SU-DHL-6 (cell line): ENCODE measurements at regions not wholly inside any gene's neighbourhood (a gene's known extent, or its start where the extent isn't known, plus 50 kb on each side); places are given as distances from the start of the nearest gene placed in this dataset.

Source experiments
- H2AFZ ChIP-seq: fragments of 200-600 bp; sonication (generic); 2 replicates; pipeline ENCODE4 v1.6.1; 2014; ENCODE audit warnings: low read depth, mild to moderate bottlenecking, moderate library complexity, mixed read lengths, antibody characterized with exemption, low read length; ENCODE audit not compliant: severe bottlenecking
- H3F3A ChIP-seq: fragments of 200-600 bp; shearing (Covaris generic); 2 replicates; pipeline ENCODE4 v1.6.0; 2016; ENCODE audit warnings: antibody characterized with exemption, mild to moderate bottlenecking; ENCODE audit not compliant: insufficient read depth
- H3K27ac ChIP-seq: fragments of 200-600 bp; sonication (generic); 2 replicates; pipeline ENCODE4 v1.5.1; 2016; ENCODE audit warnings: low read depth, mild to moderate bottlenecking, low read length, moderate library complexity, mixed read lengths
- H3K27me3 ChIP-seq: fragments of 200-600 bp; sonication (generic), shearing (Covaris generic); 2 replicates; pipeline ENCODE4 v1.6.0; 2014; ENCODE audit warnings: mild to moderate bottlenecking, low read length
- H3K36me3 ChIP-seq: fragments of 200-600 bp; sonication (generic); 2 replicates; pipeline ENCODE4 v1.6.1; 2014; ENCODE audit warnings: mild to moderate bottlenecking, low read length, mixed read lengths
- H3K4me2 ChIP-seq: fragments of 300-600, 200-600 bp; shearing (Covaris generic), sonication (generic); 2 replicates; pipeline ENCODE4 v1.6.0; 2014; ENCODE audit warnings: low read length, low read depth, mild to moderate bottlenecking; ENCODE audit not compliant: poor library complexity, severe bottlenecking
- H3K4me3 ChIP-seq: fragments of 200-600 bp; sonication (generic); 2 replicates; pipeline ENCODE4 v1.5.1; 2014; ENCODE audit warnings: antibody characterized with exemption, low read length, mild to moderate bottlenecking, mixed read lengths; ENCODE audit not compliant: insufficient read depth, poor library complexity, severe bottlenecking
- H3K79me2 ChIP-seq: fragments of 200-600 bp; sonication (generic); 2 replicates; pipeline ENCODE4 v1.6.1; 2014; ENCODE audit warnings: mild to moderate bottlenecking, low read length, moderate library complexity; ENCODE audit not compliant: insufficient read depth
- H3K9ac ChIP-seq: fragments of 200-600 bp; sonication (generic); 2 replicates; pipeline ENCODE4 v1.7.0; 2014; ENCODE audit warnings: mild to moderate bottlenecking, low read length
- H3K9me2 ChIP-seq: fragments of 200-600 bp; sonication (generic); replicated peaks from 2 replicates; pipeline ENCODE4 v1.6.1; 2014; ENCODE audit warnings: low read length; ENCODE audit not compliant: insufficient read depth
- H3K9me3 ChIP-seq: fragments of 200-600 bp; sonication (generic); 2 replicates; pipeline ENCODE4 v1.6.1; 2014; ENCODE audit warnings: low read length, mixed read lengths; ENCODE audit not compliant: insufficient read depth
- H4K20me1 ChIP-seq: fragments of 200-600 bp; sonication (generic); 2 replicates; pipeline ENCODE4 v1.6.1; 2014; ENCODE audit warnings: low read depth, mild to moderate bottlenecking, antibody characterized with exemption, low read length, moderate library complexity, mixed read lengths
- EZH2phosphoT487 ChIP-seq: fragments of 200-600 bp; sonication (generic), shearing (Covaris generic); conservative IDR thresholded peaks from 2 replicates; pipeline ENCODE4 v1.6.1; 2018; ENCODE audit warnings: mild to moderate bottlenecking, antibody characterized with exemption, low read length, moderate library complexity, mixed read lengths
- TF ChIP-seq, protein P1 (sequence below): fragments of 200-600 bp; sonication (generic); IDR thresholded peaks from one replicate; pipeline ENCODE4 v1.5.1; 2017; ENCODE audit warnings: antibody characterized with exemption, mild to moderate bottlenecking, low read length, moderate library complexity; ENCODE audit not compliant: insufficient read depth, poor library complexity, severe bottlenecking

DNA sequence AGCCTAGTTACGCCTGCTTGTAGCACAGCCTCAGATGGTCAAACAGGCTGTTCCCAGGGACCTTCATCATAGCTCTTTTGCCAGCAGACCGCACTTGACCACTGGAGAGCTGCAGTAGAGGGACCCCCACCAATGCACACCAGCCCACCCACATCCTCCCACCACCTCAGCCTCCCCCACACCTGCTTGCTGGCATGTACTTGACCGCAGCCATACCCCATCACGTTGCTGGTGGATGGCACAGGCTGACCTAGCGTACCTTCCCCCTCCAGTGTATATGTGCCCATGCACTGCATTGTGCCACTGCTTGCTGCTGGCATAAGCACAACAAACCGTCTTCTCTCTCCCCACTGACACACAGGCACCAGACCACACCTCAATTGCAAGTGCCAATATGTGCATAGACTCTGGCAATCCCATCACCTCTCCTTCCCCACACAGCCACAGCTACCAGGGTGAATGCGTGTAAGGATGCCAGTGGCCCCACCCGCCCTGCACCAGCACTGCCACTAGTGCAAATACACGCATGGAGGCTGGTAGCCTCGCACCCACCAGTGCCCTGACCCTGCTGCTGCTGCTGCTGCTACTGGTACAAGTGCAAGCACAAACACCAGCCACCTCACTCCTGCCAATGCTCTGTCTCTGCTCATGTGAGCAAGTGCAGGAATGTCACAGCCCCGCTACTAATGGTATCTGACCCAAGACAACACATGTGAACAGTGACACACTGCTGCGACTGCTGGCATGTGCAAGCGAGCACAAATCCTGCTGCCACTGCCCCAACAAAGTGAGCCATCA is 1377.6 kb downstream of the CDH11 start:
- no peaks in the 10 kb centered on the region for H3K79me2 ChIP-seq
- H3K9me2 ChIP-seq: no peaks in the 10 kb centered on the region
- no peak overlapping the region for H3K4me3 ChIP-seq
- H4K20me1 ChIP-seq: no peaks in the 10 kb centered on the region
- no peak overlapping the region for H2AFZ ChIP-seq
- TF ChIP-seq, protein P1, sequence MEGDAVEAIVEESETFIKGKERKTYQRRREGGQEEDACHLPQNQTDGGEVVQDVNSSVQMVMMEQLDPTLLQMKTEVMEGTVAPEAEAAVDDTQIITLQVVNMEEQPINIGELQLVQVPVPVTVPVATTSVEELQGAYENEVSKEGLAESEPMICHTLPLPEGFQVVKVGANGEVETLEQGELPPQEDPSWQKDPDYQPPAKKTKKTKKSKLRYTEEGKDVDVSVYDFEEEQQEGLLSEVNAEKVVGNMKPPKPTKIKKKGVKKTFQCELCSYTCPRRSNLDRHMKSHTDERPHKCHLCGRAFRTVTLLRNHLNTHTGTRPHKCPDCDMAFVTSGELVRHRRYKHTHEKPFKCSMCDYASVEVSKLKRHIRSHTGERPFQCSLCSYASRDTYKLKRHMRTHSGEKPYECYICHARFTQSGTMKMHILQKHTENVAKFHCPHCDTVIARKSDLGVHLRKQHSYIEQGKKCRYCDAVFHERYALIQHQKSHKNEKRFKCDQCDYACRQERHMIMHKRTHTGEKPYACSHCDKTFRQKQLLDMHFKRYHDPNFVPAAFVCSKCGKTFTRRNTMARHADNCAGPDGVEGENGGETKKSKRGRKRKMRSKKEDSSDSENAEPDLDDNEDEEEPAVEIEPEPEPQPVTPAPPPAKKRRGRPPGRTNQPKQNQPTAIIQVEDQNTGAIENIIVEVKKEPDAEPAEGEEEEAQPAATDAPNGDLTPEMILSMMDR: no peak
- TF ChIP-seq EZH2phosphoT487: no peak
- H3K9me3 ChIP-seq: no peaks in the 10 kb centered on the region
- H3K27ac ChIP-seq: no peak overlapping the region
- H3F3A ChIP-seq: no peaks in the 10 kb centered on the region
- no peaks in the 10 kb centered on the region for H3K27me3 ChIP-seq
- no peaks in the 10 kb centered on the region for H3K36me3 ChIP-seq
- H3K4me2 ChIP-seq: no peak overlapping the region
- no peak overlapping the region for H3K9ac ChIP-seq

DNA sequence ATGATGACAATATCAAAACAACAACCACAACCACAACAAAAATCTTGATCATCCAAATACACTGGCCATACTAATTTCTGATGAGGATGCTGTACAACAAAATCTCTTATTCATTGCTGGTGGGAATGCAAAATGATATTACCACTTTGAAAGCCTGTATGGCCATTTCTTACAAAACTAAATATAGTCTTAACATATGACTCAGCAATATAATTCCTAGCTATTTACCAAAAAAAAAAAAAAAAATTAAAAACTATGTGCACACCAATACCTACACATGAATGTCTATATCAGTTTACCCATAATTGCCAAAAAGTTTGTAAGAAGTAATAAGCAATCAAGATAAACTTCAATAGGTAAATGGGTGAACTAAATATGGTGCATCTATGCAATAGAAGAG is 1379.7 kb downstream of the CDH11 start:
- Histone ChIP-seq H3K4me2 (no peak overlapping the region), H3K36me3 (no peaks in the 10 kb centered on the region), H3K27ac (no peak overlapping the region), H3K9me3 (no peaks in the 10 kb centered on the region), H4K20me1 (no peaks in the 10 kb centered on the region), H3K4me3 (no peak overlapping the region), H3K27me3 (no peaks in the 10 kb centered on the region), H3K9ac (no peak overlapping the region), H3K79me2 (no peaks in the 10 kb centered on the region), H3F3A (no peaks in the 10 kb centered on the region), H3K9me2 (no peaks in the 10 kb centered on the region), H2AFZ (no peak overlapping the region)
- TF ChIP-seq EZH2phosphoT487: no peak
- TF ChIP-seq, protein P1: no peak

DNA sequence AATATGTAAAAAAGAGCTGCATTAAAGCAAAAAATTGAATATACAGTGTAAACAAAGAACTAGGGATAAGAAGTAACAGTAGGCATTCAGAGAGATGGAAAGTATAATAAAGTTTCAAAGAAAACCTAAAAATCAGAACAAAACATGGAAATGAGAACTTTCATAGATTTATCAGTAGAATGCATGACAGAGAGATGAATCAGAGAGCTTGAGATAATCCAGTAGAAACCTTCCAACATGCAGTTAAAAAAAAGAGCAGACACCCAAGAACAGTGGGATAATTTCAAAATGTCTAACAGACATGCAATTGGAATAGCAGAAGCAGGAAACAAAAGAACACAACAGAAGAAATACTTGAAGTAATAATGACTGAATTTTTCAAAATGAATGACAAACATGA is 1384.2 kb downstream of the CDH11 start:
- Histone ChIP-seq H3K9me2 (no peaks in the 10 kb centered on the region), H3K9me3 (no peaks in the 10 kb centered on the region), H4K20me1 (no peaks in the 10 kb centered on the region), H3K4me3 (no peak overlapping the region), H3K27me3 (no peaks in the 10 kb centered on the region), H3K27ac (no peak overlapping the region), H3K36me3 (no peaks in the 10 kb centered on the region), H3F3A (no peaks in the 10 kb centered on the region), H2AFZ (no peak overlapping the region), H3K79me2 (no peaks in the 10 kb centered on the region), H3K4me2 (no peak overlapping the region), H3K9ac (no peak overlapping the region)
- TF ChIP-seq EZH2phosphoT487: no peak
- TF ChIP-seq, protein P1: no peak
